ENCODE measurements at regions not wholly inside any gene's neighbourhood (a gene's known extent, or its start where the extent isn't known, plus 50 kb on each side); places are given as distances from the start of the nearest gene placed in this dataset.

- no peak overlapping the region for H3K27ac ChIP-seq
- H3K27me3 ChIP-seq (ENCODE audit: insufficient read depth, low read depth, severe bottlenecking) = no peaks in the 10 kb centered on the region
- no peaks in the 10 kb centered on the region for H3K9me3 ChIP-seq (ENCODE audit: severe bottlenecking)
- no peaks in the 10 kb centered on the region for H3K36me3 ChIP-seq
- DNase-seq = no peak
- H3K4me3 ChIP-seq (ENCODE audit: low read depth, low read length) = no peak overlapping the region
- no peak for TF ChIP-seq CTCF (IDR thresholded peaks at IDR 0.05; ENCODE audit: low read depth, low read length)
These were observed 266.9 kb upstream of the TTC14 start for GRCh38 chr3:180335050-180335449.

GRCh38 chr3:180340395-180340794, 261.6 kb upstream of the TTC14 start:
- no peak for TF ChIP-seq CTCF (IDR thresholded peaks at IDR 0.05; ENCODE audit: low read depth, low read length)
- Histone ChIP-seq H3K36me3 (no peaks in the 10 kb centered on the region), H3K27me3 (ENCODE audit: insufficient read depth, low read depth, severe bottlenecking) (no peaks in the 10 kb centered on the region), H3K4me3 (ENCODE audit: low read depth, low read length) (no peak overlapping the region), H3K27ac (no peak overlapping the region), H3K9me3 (ENCODE audit: severe bottlenecking) (no peaks in the 10 kb centered on the region)
- DNase-seq = no peak

- Histone ChIP-seq H3K36me3 (no peaks in the 10 kb centered on the region), H3K9me3 (ENCODE audit: severe bottlenecking) (no peaks in the 10 kb centered on the region), H3K4me3 (ENCODE audit: low read depth, low read length) (no peak overlapping the region), H3K27ac (no peak overlapping the region), H3K27me3 (ENCODE audit: insufficient read depth, low read depth, severe bottlenecking) (no peaks in the 10 kb centered on the region)
- no peak for DNase-seq
- no peak for TF ChIP-seq CTCF (IDR thresholded peaks at IDR 0.05; ENCODE audit: low read depth, low read length)
These were observed 260.4 kb upstream of the TTC14 start for GRCh38 chr3:180341516-180341915.

GRCh38 chr3:180351601-180352000, 250.4 kb upstream of the TTC14 start:
- H3K4me3 ChIP-seq (ENCODE audit: low read depth, low read length) = no peak overlapping the region

GRCh38 chr3:180352261-180352660, 249.7 kb upstream of the TTC14 start:
- no peak for DNase-seq
- H3K9me3 ChIP-seq (ENCODE audit: severe bottlenecking) = no peaks in the 10 kb centered on the region
- H3K4me3 ChIP-seq (ENCODE audit: low read depth, low read length) = no peak overlapping the region
- no peak for TF ChIP-seq CTCF (IDR thresholded peaks at IDR 0.05; ENCODE audit: low read depth, low read length)
- H3K27me3 ChIP-seq (ENCODE audit: insufficient read depth, low read depth, severe bottlenecking) = no peaks in the 10 kb centered on the region
- no peak overlapping the region for H3K27ac ChIP-seq
- H3K36me3 ChIP-seq = no peaks in the 10 kb centered on the region

More at GRCh38 chr3:180351601-180352000, 250.4 kb upstream of the TTC14 start:
- no peaks in the 10 kb centered on the region for H3K9me3 ChIP-seq (ENCODE audit: severe bottlenecking)
- no peak for TF ChIP-seq CTCF (IDR thresholded peaks at IDR 0.05; ENCODE audit: low read depth, low read length)
- H3K36me3 ChIP-seq = no peaks in the 10 kb centered on the region
- DNase-seq = no peak
- H3K27ac ChIP-seq = no peak overlapping the region
- H3K27me3 ChIP-seq (ENCODE audit: insufficient read depth, low read depth, severe bottlenecking) = no peaks in the 10 kb centered on the region

- H3K9me3 ChIP-seq (ENCODE audit: severe bottlenecking) = no peaks in the 10 kb centered on the region
- DNase-seq = no peak
These were observed 247.7 kb upstream of the TTC14 start for GRCh38 chr3:180354214-180354613.

More at GRCh38 chr3:180354214-180354613, 247.7 kb upstream of the TTC14 start:
- Histone ChIP-seq H3K36me3 (no peaks in the 10 kb centered on the region), H3K27me3 (ENCODE audit: insufficient read depth, low read depth, severe bottlenecking) (no peaks in the 10 kb centered on the region), H3K27ac (no peak overlapping the region), H3K4me3 (ENCODE audit: low read depth, low read length) (no peak overlapping the region)
- TF ChIP-seq CTCF (IDR thresholded peaks at IDR 0.05; ENCODE audit: low read depth, low read length) = no peak

Measured in WERI-Rb-1 (cell line).